CD4-positive, alpha-beta T cell (primary cell): ENCODE measurements at regions not wholly inside any gene's neighbourhood (a gene's known extent, or its start where the extent isn't known, plus 50 kb on each side); places are given as distances from the start of the nearest gene placed in this dataset.

Experiments
- ATAC-seq: fragments of 200-7000 bp; cut with Tn5 transposase; one replicate; pipeline ENCODE4 v1.10.0; 2022; ENCODE audit warnings: mild to moderate bottlenecking; ENCODE audit not compliant: poor library complexity
- CTCF ChIA-PET: fragments of 350-600 bp; sonication (Branson Sonifier 250); formaldehyde crosslinking; loops from one replicate; lab custom pipeline; 2021; ENCODE audit warnings: antibody characterized with exemption, inconsistent platforms; lab: Charles Lee
- POLR2A ChIA-PET: fragments of 350-600 bp; sonication (Branson Sonifier 250); formaldehyde crosslinking; loops from one replicate; lab custom pipeline; 2021; ENCODE audit warnings: antibody characterized with exemption, inconsistent platforms; lab: Charles Lee
- DNase-seq, 14 experiments: peaks; one replicate each; pipeline ENCODE4 v3.0.0-alpha.2; 2013 to 2020; ENCODE audit warnings: mixed read lengths in 2 of 14
- H3K27ac ChIP-seq, 2 donors: one replicate each; pipeline versions ENCODE4 v1.5.1 to v1.7.0; 2013; ENCODE audit warnings: low read length in 2 of 2, low read depth in 1 of 2, mild to moderate bottlenecking in 1 of 2
- H3K27me3 ChIP-seq, 2 experiments: 1 replicate in 1 of 2; 2 replicates in 1 of 2; pipeline versions ENCODE4 v1.6.1 to v1.7.0; 2013; ENCODE audit warnings: low read length in 2 of 2, control low read depth in 1 of 2, mild to moderate bottlenecking in 1 of 2, moderate library complexity in 1 of 2; ENCODE audit not compliant: insufficient read depth in 2 of 2, control insufficient read depth in 1 of 2
- H3K36me3 ChIP-seq: one replicate; pipeline ENCODE4 v1.6.1; 2013; ENCODE audit warnings: low read length, control low read depth; ENCODE audit not compliant: insufficient read depth
- H3K4me1 ChIP-seq: one replicate; pipeline ENCODE4 v1.6.1; 2013; ENCODE audit warnings: low read length, control low read depth; ENCODE audit not compliant: insufficient read depth
- H3K4me3 ChIP-seq: one replicate; pipeline ENCODE4 v1.5.1; 2013; ENCODE audit warnings: mild to moderate bottlenecking, low read length, moderate library complexity
- H3K9me3 ChIP-seq, 2 experiments: 1 replicate in 1 of 2; 2 replicates in 1 of 2; pipeline versions ENCODE4 v1.6.1 to v1.7.0; 2013; ENCODE audit warnings: low read length in 2 of 2, mild to moderate bottlenecking in 2 of 2, control low read depth in 1 of 2, moderate library complexity in 1 of 2; ENCODE audit not compliant: control insufficient read depth in 1 of 2, insufficient read depth in 1 of 2
- H3K27ac Mint-ChIP-seq: one replicate; pipeline ENCODE4 v1.8.0; 2020; ENCODE audit warnings: mixed read lengths
- H3K27me3 Mint-ChIP-seq: one replicate; pipeline ENCODE4 v1.8.0; 2021; ENCODE audit warnings: mixed read lengths
- H3K36me3 Mint-ChIP-seq: one replicate; pipeline ENCODE4 v1.8.0; 2021; ENCODE audit warnings: low read depth, mixed read lengths
- H3K4me1 Mint-ChIP-seq: one replicate; pipeline ENCODE4 v1.8.0; 2021; ENCODE audit warnings: low read depth, mixed read lengths
- H3K4me3 Mint-ChIP-seq: one replicate; pipeline ENCODE4 v1.8.0; 2020; ENCODE audit warnings: mild to moderate bottlenecking, mixed read lengths
- H3K9me3 Mint-ChIP-seq: one replicate; pipeline ENCODE4 v1.8.0; 2020; ENCODE audit warnings: mixed read lengths
- intact Hi-C, 2 experiments: fragments of 100-400 bp; cut with DNase I in 1 of 2; cut with micrococcal nuclease in 1 of 2; formaldehyde crosslinking; loops; one replicate each; pipeline versions ENCODE4 v1.15.1 to v1.9.0; 2023 to 2025; cut with DNase I, micrococcal nuclease
- TF ChIP-seq, protein P1 (sequence below): fragments of 200-600 bp; IDR thresholded peaks from one replicate; pipeline ENCODE4 v1.8.0; 2022; ENCODE audit warnings: antibody characterized with exemption, mild to moderate bottlenecking

DNA sequence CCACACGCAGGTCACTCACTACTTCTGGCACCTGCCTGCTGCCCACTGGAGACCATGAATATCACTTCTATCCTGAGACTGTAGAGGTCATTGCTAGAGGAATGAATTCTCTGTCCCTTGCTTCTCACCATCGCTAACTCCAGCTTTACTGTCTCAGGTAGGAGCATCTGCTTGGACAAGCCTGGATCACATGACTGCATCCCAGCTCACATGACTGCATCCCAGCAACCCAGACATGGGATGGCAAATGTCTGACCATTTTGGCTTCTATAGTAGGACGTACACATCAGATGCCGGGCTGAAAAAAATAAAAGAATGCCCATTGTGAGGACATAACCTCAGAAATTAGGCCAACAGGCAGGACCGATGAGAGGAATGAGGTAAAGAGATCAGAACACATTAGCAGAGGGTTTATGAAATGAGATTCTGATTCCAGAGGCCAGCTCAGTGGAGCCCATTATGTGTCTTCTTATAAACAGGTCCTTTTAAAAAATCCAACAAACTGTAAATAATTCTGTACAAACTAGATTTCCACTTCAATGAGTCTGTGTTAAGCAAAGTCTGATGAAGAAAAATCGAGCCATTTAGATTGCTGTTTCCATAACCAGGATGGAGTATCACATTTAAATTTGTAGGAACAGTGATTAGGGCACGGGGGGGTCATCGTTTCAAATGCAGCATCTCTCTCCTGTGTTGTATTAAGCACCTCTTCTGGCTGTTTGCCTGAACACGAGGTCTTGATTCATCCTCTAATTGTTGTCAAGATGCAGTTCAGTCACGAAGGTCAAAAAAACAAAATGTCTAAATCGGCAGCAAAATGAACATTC, 126.7 kb downstream of the MTHFS start:
- POLR2A ChIA-PET = no interaction called here
- no peaks in the 10 kb centered on the region for H3K27me3 ChIP-seq
- no peaks in the 10 kb centered on the region for H3K36me3 Mint-ChIP-seq
- TF ChIP-seq, protein P1, sequence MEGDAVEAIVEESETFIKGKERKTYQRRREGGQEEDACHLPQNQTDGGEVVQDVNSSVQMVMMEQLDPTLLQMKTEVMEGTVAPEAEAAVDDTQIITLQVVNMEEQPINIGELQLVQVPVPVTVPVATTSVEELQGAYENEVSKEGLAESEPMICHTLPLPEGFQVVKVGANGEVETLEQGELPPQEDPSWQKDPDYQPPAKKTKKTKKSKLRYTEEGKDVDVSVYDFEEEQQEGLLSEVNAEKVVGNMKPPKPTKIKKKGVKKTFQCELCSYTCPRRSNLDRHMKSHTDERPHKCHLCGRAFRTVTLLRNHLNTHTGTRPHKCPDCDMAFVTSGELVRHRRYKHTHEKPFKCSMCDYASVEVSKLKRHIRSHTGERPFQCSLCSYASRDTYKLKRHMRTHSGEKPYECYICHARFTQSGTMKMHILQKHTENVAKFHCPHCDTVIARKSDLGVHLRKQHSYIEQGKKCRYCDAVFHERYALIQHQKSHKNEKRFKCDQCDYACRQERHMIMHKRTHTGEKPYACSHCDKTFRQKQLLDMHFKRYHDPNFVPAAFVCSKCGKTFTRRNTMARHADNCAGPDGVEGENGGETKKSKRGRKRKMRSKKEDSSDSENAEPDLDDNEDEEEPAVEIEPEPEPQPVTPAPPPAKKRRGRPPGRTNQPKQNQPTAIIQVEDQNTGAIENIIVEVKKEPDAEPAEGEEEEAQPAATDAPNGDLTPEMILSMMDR = no peak
- DNase-seq (no peak), ATAC-seq (no peak)
- H3K4me1 ChIP-seq = no peaks in the 10 kb centered on the region
- no peaks in the 10 kb centered on the region for H3K4me1 Mint-ChIP-seq
- H3K4me3 ChIP-seq = no peak overlapping the region
- peaks cover 12% of the 10 kb centered on the region for H3K27me3 Mint-ChIP-seq
- H3K4me3 Mint-ChIP-seq = no peak overlapping the region
- no peak overlapping the region for H3K27ac Mint-ChIP-seq
- CTCF ChIA-PET = no interaction called here
- intact Hi-C loops = loop anchor here in 1 of 2 experiments (5.0 to 10.0 kb wide), 3 partner anchors 55 to 808 kb away; no protein-coding TSS in a partner anchor
- no peaks in the 10 kb centered on the region for H3K9me3 Mint-ChIP-seq
- no peaks in the 10 kb centered on the region for H3K9me3 ChIP-seq
- H3K36me3 ChIP-seq = no peaks in the 10 kb centered on the region
- H3K27ac ChIP-seq = no peak overlapping the region

DNA sequence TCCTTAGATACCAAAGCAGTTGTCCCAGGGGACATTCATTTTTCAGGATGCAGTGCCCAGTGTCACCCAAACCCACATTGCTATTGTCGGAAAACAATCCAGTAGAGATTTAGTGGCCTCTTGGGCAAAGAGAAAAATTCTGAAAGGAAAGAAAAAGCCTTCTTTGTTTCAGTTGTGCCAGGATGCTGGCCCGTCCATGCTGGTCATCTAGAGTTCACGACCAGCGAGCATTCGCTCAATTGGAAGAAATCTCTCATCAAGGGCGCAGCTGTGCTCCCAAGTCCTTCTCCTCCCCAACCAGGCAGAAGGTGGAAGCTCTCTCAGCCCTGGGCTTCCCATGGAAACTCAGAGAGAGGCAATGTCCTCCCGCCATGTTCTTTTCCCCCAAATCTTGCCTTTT, 123.7 kb downstream of the MTHFS start:
- no peak overlapping the region for H3K4me3 ChIP-seq
- H3K36me3 Mint-ChIP-seq = no peaks in the 10 kb centered on the region
- H3K9me3 Mint-ChIP-seq = no peaks in the 10 kb centered on the region
- DNase-seq = no peak
- no peak overlapping the region for H3K4me3 Mint-ChIP-seq
- no peaks in the 10 kb centered on the region for H3K4me1 ChIP-seq
- TF ChIP-seq, protein P1 = no peak
- ChIA-PET CTCF (no interaction called here), POLR2A (no interaction called here)
- intact Hi-C loops = loop anchor here in 1 of 2 experiments (5.0 to 10.0 kb wide), 2 partner anchors 58 to 219 kb away; no protein-coding TSS in a partner anchor
- no peaks in the 10 kb centered on the region for H3K36me3 ChIP-seq
- H3K27ac ChIP-seq = no peak overlapping the region
- H3K27ac Mint-ChIP-seq = no peak overlapping the region
- no peaks in the 10 kb centered on the region for H3K27me3 ChIP-seq
- H3K27me3 Mint-ChIP-seq = peaks cover 16% of the 10 kb centered on the region
- H3K4me1 Mint-ChIP-seq = no peaks in the 10 kb centered on the region
- no peak for ATAC-seq
- no peaks in the 10 kb centered on the region for H3K9me3 ChIP-seq

DNA sequence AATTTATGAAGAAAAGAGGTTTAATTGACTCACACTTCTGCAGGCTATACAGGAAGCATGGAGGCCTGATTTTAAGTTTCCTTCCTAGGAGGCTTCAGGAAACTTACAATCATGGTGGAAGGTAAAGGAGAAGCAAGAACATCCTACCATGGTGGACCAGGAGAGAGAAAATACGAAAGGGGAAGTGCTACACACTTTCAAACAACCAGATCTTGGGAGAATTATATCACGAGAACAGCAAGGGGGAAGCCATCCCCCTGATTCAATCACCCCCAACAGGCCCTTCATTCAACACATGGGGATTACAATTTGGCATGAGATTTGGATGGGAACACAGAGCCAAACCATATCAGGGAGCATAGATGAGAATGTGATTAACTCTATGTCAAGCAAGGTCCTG, 121.0 kb downstream of the MTHFS start:
- Histone ChIP-seq H3K4me1 (peaks cover 7% of the 10 kb centered on the region), H3K9me3 (peaks cover 0 to 12% of the 10 kb centered on the region in 2 experiments), H3K36me3 (no peaks in the 10 kb centered on the region), H3K4me3 (no peak overlapping the region), H3K27me3 (peaks cover 3% of the 10 kb centered on the region in 2 experiments), H3K27ac (no peak overlapping the region)
- Mint-ChIP-seq H3K4me3 (no peak overlapping the region), H3K36me3 (no peaks in the 10 kb centered on the region), H3K27ac (no peak overlapping the region), H3K9me3 (no peaks in the 10 kb centered on the region), H3K4me1 (no peaks in the 10 kb centered on the region), H3K27me3 (peaks cover 8% of the 10 kb centered on the region)
- intact Hi-C loops = loop anchor here in 1 of 2 experiments (10.0 kb wide), 1 partner anchor 61 kb away; no protein-coding TSS in a partner anchor
- no peak for DNase-seq
- ATAC-seq = no peak
- TF ChIP-seq, protein P1 = no peak
- CTCF ChIA-PET = no interaction called here
- POLR2A ChIA-PET = no interaction called here
